Trophoblast cell (in vitro differentiated cells and primary cell): ENCODE measurements at regions not wholly inside any gene's neighbourhood (a gene's known extent, or its start where the extent isn't known, plus 50 kb on each side); places are given as distances from the start of the nearest gene placed in this dataset.

Source experiments
- DNase-seq, 2 donors: peaks; one replicate each; pipeline ENCODE4 v3.0.0-alpha.2; 2016
- H2AFZ ChIP-seq: 2 replicates; pipeline ENCODE4 v1.6.1; 2013; ENCODE audit warnings: low read length, moderate library complexity, mild to moderate bottlenecking; ENCODE audit not compliant: insufficient read depth, poor library complexity
- H2AK5ac ChIP-seq: 2 replicates; pipeline ENCODE4 v1.6.1; 2013; ENCODE audit warnings: mild to moderate bottlenecking, low read length
- H2BK120ac ChIP-seq: 2 replicates; pipeline ENCODE4 v1.6.1; 2013; ENCODE audit warnings: low read length, mild to moderate bottlenecking, moderate library complexity; ENCODE audit not compliant: insufficient read depth, poor library complexity
- H2BK12ac ChIP-seq: 2 replicates; pipeline ENCODE4 v1.6.1; 2013; ENCODE audit warnings: mild to moderate bottlenecking, low read length, moderate library complexity
- H2BK5ac ChIP-seq: 2 replicates; pipeline ENCODE4 v1.6.1; 2013; ENCODE audit warnings: low read length, low read depth, moderate library complexity, mild to moderate bottlenecking; ENCODE audit not compliant: poor library complexity
- H3K14ac ChIP-seq: 2 replicates; pipeline ENCODE4 v1.6.1; 2013; ENCODE audit warnings: mild to moderate bottlenecking, low read length
- H3K18ac ChIP-seq: 2 replicates; pipeline ENCODE4 v1.6.1; 2013; ENCODE audit warnings: mild to moderate bottlenecking, low read length
- H3K23ac ChIP-seq: 2 replicates; pipeline ENCODE4 v1.6.1; 2013; ENCODE audit warnings: low read length
- H3K27ac ChIP-seq: 2 replicates; pipeline ENCODE4 v1.5.1; 2013; ENCODE audit warnings: low read depth, mild to moderate bottlenecking, inconsistent platforms, low read length, moderate library complexity
- H3K27me3 ChIP-seq: 2 replicates; pipeline ENCODE4 v1.6.1; 2013; ENCODE audit warnings: inconsistent platforms, mild to moderate bottlenecking, low read length, moderate library complexity; ENCODE audit not compliant: insufficient read depth
- H3K36me3 ChIP-seq, 2 experiments: 1 replicate in 1 of 2; 2 replicates in 1 of 2; pipeline ENCODE4 v1.6.1; 2013; ENCODE audit warnings: low read length in 2 of 2, mild to moderate bottlenecking in 2 of 2, moderate library complexity in 1 of 2; ENCODE audit not compliant: insufficient read depth in 2 of 2, control insufficient read depth in 1 of 2
- H3K4ac ChIP-seq: 2 replicates; pipeline ENCODE4 v1.6.1; 2013; ENCODE audit warnings: low read depth, mild to moderate bottlenecking, low read length, moderate library complexity
- H3K4me1 ChIP-seq, 2 experiments: 1 replicate in 1 of 2; 2 replicates in 1 of 2; pipeline ENCODE4 v1.6.1; 2013; ENCODE audit warnings: low read length in 2 of 2, mild to moderate bottlenecking in 2 of 2, moderate library complexity in 1 of 2; ENCODE audit not compliant: insufficient read depth in 2 of 2, control insufficient read depth in 1 of 2
- H3K4me2 ChIP-seq: 2 replicates; pipeline ENCODE4 v1.6.1; 2013; ENCODE audit warnings: inconsistent platforms, mild to moderate bottlenecking, low read length, moderate library complexity
- H3K4me3 ChIP-seq: 2 replicates; pipeline ENCODE4 v1.5.1; 2013; ENCODE audit warnings: mild to moderate bottlenecking, low read depth, low read length, inconsistent platforms
- H3K79me1 ChIP-seq: one replicate; pipeline ENCODE4 v1.6.1; 2013; ENCODE audit warnings: low read length
- H3K79me2 ChIP-seq: 2 replicates; pipeline ENCODE4 v1.6.1; 2013; ENCODE audit warnings: low read length, mild to moderate bottlenecking; ENCODE audit not compliant: control insufficient read depth, insufficient read depth, poor library complexity
- H3K9ac ChIP-seq: 2 replicates; pipeline ENCODE4 v1.6.1; 2013; ENCODE audit warnings: mild to moderate bottlenecking, low read length
- H3K9me3 ChIP-seq: 2 replicates; pipeline ENCODE4 v1.6.1; 2013; ENCODE audit warnings: low read depth, mild to moderate bottlenecking, control low read depth, inconsistent platforms, low read length; ENCODE audit not compliant: insufficient read depth
- H4K12ac ChIP-seq: 2 replicates; pipeline ENCODE4 v1.6.1; 2013; ENCODE audit warnings: low read depth, mild to moderate bottlenecking, low read length, moderate library complexity
- H4K8ac ChIP-seq: 2 replicates; pipeline ENCODE4 v1.6.1; 2013; ENCODE audit warnings: low read depth, mild to moderate bottlenecking, low read length, moderate library complexity
- H4K91ac ChIP-seq: one replicate; pipeline ENCODE4 v1.6.1; 2013; ENCODE audit warnings: low read depth, mild to moderate bottlenecking, low read length, moderate library complexity
- WGBS: extraction: QIAGEN DNeasy Blood & Tissue Kit; methylation state at CpG from one replicate; pipeline ENCODE4 v1.1.7; 2013; ENCODE audit warnings: missing lambda C conversion rate; ENCODE audit not compliant: insufficient read length, insufficient coverage; ENCODE audit errors: extremely low coverage; 5-methylcytosine and 5-hydroxymethylcytosine counted together

- Histone ChIP-seq H3K4me2 (no peak overlapping the region), H3K9me3 (peaks cover 2% of the 10 kb centered on the region)
Measured at GRCh38 chr15:85867250-85867649, 72.5 kb upstream of the KLHL25 start.

GRCh38 chr15:85869124-85869523 is 74.4 kb upstream of the KLHL25 start:
- no peaks in the 10 kb centered on the region for H3K36me3 ChIP-seq
- no peaks in the 10 kb centered on the region for H3K27me3 ChIP-seq
- H2BK5ac ChIP-seq, result no peak overlapping the region
- no peak overlapping the region for H2BK120ac ChIP-seq
- WGBS, result no CpG with 5 or more reads among the region's 4 CpGs
- H2AFZ ChIP-seq, result no peak overlapping the region
- no peak overlapping the region for H3K4me2 ChIP-seq
- H3K18ac ChIP-seq, result no peak overlapping the region
- H3K23ac ChIP-seq, result no peak overlapping the region
- no peak overlapping the region for H3K9ac ChIP-seq
- peaks cover 2% of the 10 kb centered on the region for H3K9me3 ChIP-seq
- no peak overlapping the region for H3K14ac ChIP-seq
- DNase-seq, result no peak
- no peaks in the 10 kb centered on the region for H3K79me1 ChIP-seq
- no peak overlapping the region for H3K4me3 ChIP-seq
- no peak overlapping the region for H2AK5ac ChIP-seq
- H4K91ac ChIP-seq, result no peak overlapping the region
- peaks cover 0 to 6% of the 10 kb centered on the region in 2 experiments for H3K4me1 ChIP-seq
- no peaks in the 10 kb centered on the region for H3K79me2 ChIP-seq
- H4K12ac ChIP-seq, result no peak overlapping the region
- H2BK12ac ChIP-seq, result no peak overlapping the region
- H4K8ac ChIP-seq, result no peak overlapping the region
- no peak overlapping the region for H3K4ac ChIP-seq
- no peak overlapping the region for H3K27ac ChIP-seq

More at GRCh38 chr15:85867250-85867649, 72.5 kb upstream of the KLHL25 start:
- no peak overlapping the region for H2AK5ac ChIP-seq
- no peak overlapping the region for H4K12ac ChIP-seq
- no peaks in the 10 kb centered on the region for H3K79me1 ChIP-seq
- no CpG with 5 or more reads among the region's 5 CpGs for WGBS
- no peak overlapping the region for H4K91ac ChIP-seq
- no peak overlapping the region for H3K4ac ChIP-seq
- no peak overlapping the region for H4K8ac ChIP-seq
- H3K14ac ChIP-seq, result no peak overlapping the region
- H3K9ac ChIP-seq, result no peak overlapping the region
- no peaks in the 10 kb centered on the region for H3K36me3 ChIP-seq
- H3K27me3 ChIP-seq, result no peaks in the 10 kb centered on the region
- H3K4me3 ChIP-seq, result no peak overlapping the region
- no peak overlapping the region for H2BK5ac ChIP-seq
- H3K4me1 ChIP-seq, result peaks cover 0 to 5% of the 10 kb centered on the region in 2 experiments
- no peak overlapping the region for H3K18ac ChIP-seq
- H2BK12ac ChIP-seq, result no peak overlapping the region
- no peaks in the 10 kb centered on the region for H3K79me2 ChIP-seq
- no peak for DNase-seq
- no peak overlapping the region for H3K23ac ChIP-seq
- no peak overlapping the region for H2BK120ac ChIP-seq
- H3K27ac ChIP-seq, result no peak overlapping the region
- H2AFZ ChIP-seq, result no peak overlapping the region

- H4K91ac ChIP-seq, result no peak overlapping the region
- H3K4me2 ChIP-seq, result no peak overlapping the region
- no peak overlapping the region for H3K18ac ChIP-seq
- H2BK120ac ChIP-seq, result no peak overlapping the region
- H3K9ac ChIP-seq, result no peak overlapping the region
- no peak overlapping the region for H4K12ac ChIP-seq
- H3K79me2 ChIP-seq, result no peaks in the 10 kb centered on the region
- H2AFZ ChIP-seq, result no peak overlapping the region
- no peak for DNase-seq
- no peak overlapping the region for H2AK5ac ChIP-seq
- no peak overlapping the region for H3K14ac ChIP-seq
- no peak overlapping the region for H4K8ac ChIP-seq
- no CpG with 5 or more reads among the region's 10 CpGs for WGBS
- H3K23ac ChIP-seq, result no peak overlapping the region
- no peaks in the 10 kb centered on the region for H3K36me3 ChIP-seq
- no peaks in the 10 kb centered on the region for H3K79me1 ChIP-seq
- no peak overlapping the region for H3K4me3 ChIP-seq
- H2BK5ac ChIP-seq, result no peak overlapping the region
- H3K4me1 ChIP-seq, result peaks cover 0 to 6% of the 10 kb centered on the region in 2 experiments
- no peak overlapping the region for H3K27ac ChIP-seq
- H2BK12ac ChIP-seq, result no peak overlapping the region
- H3K9me3 ChIP-seq, result peaks cover 2% of the 10 kb centered on the region
- no peak overlapping the region for H3K4ac ChIP-seq
- H3K27me3 ChIP-seq, result no peaks in the 10 kb centered on the region
Measured at GRCh38 chr15:85870216-85871014, 75.7 kb upstream of the KLHL25 start.

- H4K8ac ChIP-seq, result no peak overlapping the region
- no peak overlapping the region for H4K91ac ChIP-seq
- H3K9ac ChIP-seq, result no peak overlapping the region
- H3K18ac ChIP-seq, result no peak overlapping the region
- peaks cover 0 to 6% of the 10 kb centered on the region in 2 experiments for H3K4me1 ChIP-seq
- H3K79me2 ChIP-seq, result no peaks in the 10 kb centered on the region
- H3K14ac ChIP-seq, result no peak overlapping the region
- H3K4me3 ChIP-seq, result no peak overlapping the region
- H2BK12ac ChIP-seq, result no peak overlapping the region
- WGBS, result no CpG with 5 or more reads among the region's 8 CpGs
- H4K12ac ChIP-seq, result no peak overlapping the region
- no peak overlapping the region for H2BK120ac ChIP-seq
- no peak for DNase-seq
- no peaks in the 10 kb centered on the region for H3K79me1 ChIP-seq
- H3K27me3 ChIP-seq, result no peaks in the 10 kb centered on the region
- H3K27ac ChIP-seq, result no peak overlapping the region
- no peak overlapping the region for H3K4me2 ChIP-seq
- H3K36me3 ChIP-seq, result no peaks in the 10 kb centered on the region
- H2AFZ ChIP-seq, result no peak overlapping the region
- no peak overlapping the region for H2AK5ac ChIP-seq
- peaks cover 2% of the 10 kb centered on the region for H3K9me3 ChIP-seq
- no peak overlapping the region for H2BK5ac ChIP-seq
- no peak overlapping the region for H3K4ac ChIP-seq
- no peak overlapping the region for H3K23ac ChIP-seq
Measured at GRCh38 chr15:85871545-85871944, 76.8 kb upstream of the KLHL25 start.
